CD4-positive, alpha-beta T cell treated with Interleukin-6 for 4 hours (primary cell): ENCODE measurements at regions not wholly inside any gene's neighbourhood (a gene's known extent, or its start where the extent isn't known, plus 50 kb on each side); places are given as distances from the start of the nearest gene placed in this dataset.
"Not testable (repeated sequence)": the region's sequence is repeated elsewhere in the genome, so short reads cannot be mapped to it uniquely, and the experiment has no call there.

Experiments used
- DNase-seq: peaks from one replicate; pipeline ENCODE4 v3.0.0-alpha.2; 2020; ENCODE audit warnings: mixed read lengths

GRCh38 chr2:89026296-89026695 is 334.8 kb downstream of the RPIA start:
- not testable (repeated sequence) for DNase-seq

GRCh38 chr2:89027115-89027514 is 335.6 kb downstream of the RPIA start:
- not testable (repeated sequence) for DNase-seq

DNA sequence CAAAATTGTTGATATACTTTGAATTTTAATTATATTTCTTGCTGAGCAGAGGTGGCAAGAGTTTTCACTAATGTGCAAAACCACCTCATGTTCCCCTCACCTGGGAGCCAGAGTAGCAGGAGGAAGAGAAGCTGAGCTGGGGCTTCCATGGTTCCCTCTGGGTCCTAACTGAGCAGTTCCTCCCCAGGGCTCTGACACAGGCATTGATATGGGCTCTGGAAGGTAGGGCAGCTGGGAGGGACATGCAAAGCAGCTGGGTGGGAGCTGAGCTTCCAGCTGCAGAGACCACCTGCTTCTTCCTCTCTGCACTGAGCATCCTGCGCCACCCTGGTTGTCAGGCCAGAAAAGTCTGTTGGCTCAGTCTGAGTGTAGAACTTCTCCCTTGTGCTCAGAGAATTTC is 336.1 kb downstream of the RPIA start:
- DNase-seq, result not testable (repeated sequence)

- not testable (repeated sequence) for DNase-seq
Measured at GRCh38 chr2:89029257-89029656, 337.8 kb downstream of the RPIA start.

- not testable (repeated sequence) for DNase-seq
Measured at GRCh38 chr2:89048138-89049066, 356.9 kb downstream of the RPIA start.

GRCh38 chr2:89058616-89059015 is 367.1 kb downstream of the RPIA start:
- not testable (repeated sequence) for DNase-seq

DNA sequence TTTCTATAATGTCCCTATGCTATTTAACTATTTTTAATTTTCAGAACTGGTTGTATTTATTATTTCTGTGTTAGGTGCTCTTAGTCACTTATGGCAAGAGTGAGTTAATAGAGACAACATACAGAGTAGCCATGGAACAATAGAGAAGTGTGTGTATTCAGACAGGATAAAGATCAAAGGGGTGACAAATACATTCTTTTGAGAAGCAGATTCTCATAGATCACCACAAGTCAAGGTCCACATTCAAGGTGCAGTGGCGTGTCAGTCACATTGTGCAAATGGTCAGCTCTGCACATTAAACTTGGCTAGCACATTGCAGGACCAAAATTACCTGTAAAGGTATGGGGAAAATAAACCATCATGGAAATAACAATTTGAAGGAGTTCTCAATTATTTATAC is 369.7 kb downstream of the RPIA start:
- DNase-seq, result not testable (repeated sequence)

DNA sequence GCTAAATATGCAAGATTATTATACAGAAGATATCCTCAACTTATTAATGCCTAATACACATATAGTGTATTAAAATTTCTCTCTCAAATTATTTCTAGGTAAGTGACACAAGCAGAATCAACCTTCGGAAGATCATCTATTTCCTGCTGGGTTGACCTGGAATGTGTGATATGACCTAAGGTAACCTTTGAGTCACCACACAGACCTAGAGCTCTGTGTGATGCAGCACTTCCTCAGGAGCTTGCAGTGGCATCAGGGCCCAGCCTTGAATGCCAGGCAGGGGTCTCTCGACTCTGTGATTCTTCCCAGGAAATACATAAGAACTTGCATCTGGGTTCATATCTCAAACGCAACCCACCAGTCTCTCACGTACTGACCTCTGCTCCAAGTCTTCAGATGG is 385.3 kb downstream of the RPIA start:
- not testable (repeated sequence) for DNase-seq

- not testable (repeated sequence) for DNase-seq
Measured at GRCh38 chr2:89092911-89093310, 401.4 kb downstream of the RPIA start.

DNA sequence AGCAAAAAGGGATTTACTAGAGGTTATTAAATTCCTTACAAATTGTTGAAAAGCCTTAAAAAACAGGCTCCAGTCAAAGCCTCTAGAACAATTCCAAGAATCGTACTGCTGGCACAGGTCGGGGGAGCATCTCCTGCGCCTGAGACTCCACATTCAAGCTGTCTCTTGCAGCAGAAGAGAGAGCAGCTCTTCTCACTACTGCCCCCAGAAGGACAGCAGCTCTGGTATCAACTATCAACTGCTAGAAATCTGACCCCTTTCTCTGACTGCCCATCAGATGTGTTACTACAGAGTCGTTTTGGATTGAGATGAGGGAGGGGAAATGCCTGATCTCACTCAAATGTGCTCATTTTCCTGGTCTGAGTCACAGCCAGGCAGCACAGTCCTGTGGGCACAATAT is 403.6 kb downstream of the RPIA start:
- not testable (repeated sequence) for DNase-seq

DNA sequence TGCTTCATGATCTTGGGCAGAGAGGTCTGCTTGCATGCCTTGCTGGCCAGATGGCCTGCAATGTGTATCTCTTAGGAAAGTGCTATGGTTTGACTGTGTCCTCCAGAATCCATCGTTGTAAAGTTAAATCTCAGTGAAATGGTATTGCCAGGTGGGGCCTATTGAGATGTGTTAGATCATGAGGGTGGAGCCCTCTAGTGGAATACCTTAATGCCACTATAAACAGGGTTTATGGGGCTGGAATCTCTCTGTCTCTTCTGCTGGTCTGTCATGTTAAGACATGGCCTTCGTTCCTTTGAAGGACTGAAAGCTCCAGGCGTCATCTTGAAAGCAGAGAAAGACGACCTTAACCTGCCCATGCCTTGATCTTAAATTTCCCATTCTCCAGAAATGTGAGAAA is 411.1 kb downstream of the RPIA start:
- not testable (repeated sequence) for DNase-seq

DNA sequence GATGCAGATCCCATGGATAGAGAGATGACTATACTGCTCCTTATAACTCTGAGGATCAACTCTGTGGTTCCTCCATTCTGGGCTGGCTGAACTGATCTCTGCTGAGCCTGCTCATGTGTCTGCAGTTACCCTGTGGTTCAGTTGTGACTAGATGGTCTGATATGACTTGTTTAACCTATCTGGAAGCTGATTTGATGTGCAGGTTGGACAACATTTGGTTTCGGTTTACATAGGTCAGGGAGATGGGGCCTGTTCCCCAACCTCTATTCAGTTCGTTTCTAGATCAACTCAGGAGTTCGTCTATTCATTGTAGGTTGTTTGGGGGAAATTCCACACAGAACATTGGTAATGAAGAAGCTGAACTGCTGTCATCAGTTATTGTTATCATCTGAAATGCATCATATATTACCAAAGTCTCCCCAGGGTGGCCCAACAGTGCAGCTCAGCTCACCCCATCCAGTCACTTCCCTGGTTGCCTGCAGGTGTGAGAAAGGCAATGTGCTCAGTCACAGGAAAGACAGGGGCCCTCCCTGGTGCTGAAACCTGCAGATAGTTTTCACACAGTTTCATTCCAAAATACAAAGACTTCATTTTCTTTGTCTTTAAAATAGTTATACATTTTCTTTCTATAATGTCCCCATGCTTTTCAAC is 415.0 kb downstream of the RPIA start:
- not testable (repeated sequence) for DNase-seq

- not testable (repeated sequence) for DNase-seq
Measured at GRCh38 chr2:89112434-89112833, 421.0 kb downstream of the RPIA start.

- not testable (repeated sequence) for DNase-seq
Measured at GRCh38 chr2:89113286-89113685, 421.8 kb downstream of the RPIA start.

DNA sequence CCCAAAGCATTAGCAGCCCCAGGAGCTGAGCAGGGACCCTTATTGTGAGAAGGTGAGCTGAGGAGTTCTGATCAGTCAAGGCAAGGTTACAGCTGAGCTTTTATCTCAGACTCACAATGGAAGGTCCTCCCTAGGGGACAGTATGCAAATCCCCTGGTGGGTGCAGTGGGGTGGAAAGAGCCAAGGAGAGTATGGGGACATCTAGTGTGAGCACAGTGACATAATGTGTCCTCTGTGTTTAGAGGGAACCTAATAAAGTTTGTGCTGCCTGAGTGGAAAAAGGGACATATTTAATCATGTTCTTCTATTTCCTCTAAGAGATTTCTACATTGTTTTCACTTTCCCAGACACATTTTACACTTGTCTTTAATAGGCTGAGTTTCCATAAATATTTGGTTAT is 438.0 kb downstream of the RPIA start:
- DNase-seq, result not testable (repeated sequence)

- not testable (repeated sequence) for DNase-seq
Measured at GRCh38 chr2:89130665-89131308, 439.3 kb downstream of the RPIA start.

DNA sequence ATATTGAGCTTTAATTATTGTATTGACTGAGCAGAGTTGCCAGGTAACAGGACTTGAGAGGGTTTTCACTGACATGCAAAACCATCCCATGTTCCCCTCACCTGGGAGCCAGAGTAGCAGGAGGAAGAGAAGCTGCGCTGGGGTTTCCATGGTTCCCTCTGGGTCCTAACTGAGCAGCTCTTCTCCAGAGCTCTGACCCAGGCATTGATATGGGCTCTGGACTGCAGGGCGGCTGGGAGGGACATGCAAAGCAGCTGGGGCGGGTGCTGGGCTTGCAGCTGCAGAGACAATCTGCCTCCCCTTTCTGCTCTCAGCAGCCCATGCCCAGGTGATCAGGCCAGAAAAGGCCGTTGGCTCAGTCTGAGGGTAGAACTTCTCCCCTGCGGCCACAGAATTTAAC is 451.5 kb downstream of the RPIA start:
- not testable (repeated sequence) for DNase-seq

DNA sequence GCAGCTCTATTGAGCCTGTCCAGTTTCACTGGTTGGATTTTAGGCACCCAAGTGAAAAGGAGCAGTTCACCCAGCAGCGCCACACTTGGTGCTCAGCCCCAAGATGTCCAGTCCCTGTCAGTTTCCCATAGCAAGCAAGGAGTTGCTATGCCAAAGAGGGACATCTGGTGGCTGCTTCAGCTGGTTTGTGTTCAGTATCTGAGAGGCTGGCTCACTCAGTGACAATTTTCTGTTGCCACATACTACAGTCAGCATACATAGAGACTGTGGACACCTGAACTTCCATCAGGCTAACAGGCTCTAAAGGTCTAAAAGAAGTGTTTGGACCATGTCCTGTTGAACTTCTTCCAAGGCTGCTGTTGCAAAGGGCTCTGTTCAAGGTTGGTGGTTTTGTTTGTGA is 453.9 kb downstream of the RPIA start:
- not testable (repeated sequence) for DNase-seq

DNA sequence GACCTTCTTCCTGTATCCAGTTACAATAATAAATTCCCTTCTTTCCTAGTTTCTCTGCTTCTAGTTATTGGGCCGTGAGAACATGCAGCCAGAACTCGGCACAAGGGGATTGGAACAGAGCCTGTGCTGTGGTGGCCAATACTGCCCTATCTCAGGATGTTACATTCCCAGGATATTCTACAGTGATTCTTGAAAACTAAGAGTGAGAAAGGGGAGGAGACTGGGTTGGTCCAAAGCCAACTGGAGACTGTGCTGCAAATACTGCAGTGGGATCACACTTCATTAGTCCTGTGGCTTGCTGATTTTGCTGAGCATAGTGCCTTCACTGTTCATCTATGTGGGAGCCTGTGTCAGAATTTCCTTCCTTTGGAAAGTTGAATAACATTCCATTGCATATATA is 456.8 kb downstream of the RPIA start:
- DNase-seq, result not testable (repeated sequence)

DNA sequence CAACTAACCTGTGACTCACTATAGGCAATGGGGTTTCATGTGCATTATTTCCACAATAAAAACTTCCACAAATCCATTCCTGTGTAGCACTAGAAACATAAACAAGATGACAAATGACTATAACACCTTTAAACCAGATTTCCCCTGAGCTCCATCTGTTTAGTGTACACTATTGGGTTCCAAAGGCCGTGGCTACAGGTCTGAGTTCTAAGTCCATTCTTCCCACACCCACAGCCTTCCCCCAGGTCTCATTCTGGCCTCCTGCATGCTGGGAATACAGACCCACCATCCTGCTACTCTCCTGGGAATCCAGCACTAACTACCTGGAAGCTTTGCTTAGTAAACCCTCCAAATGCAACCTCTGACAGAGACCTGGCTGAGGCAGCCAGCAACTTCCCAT is 460.2 kb downstream of the RPIA start:
- not testable (repeated sequence) for DNase-seq

DNA sequence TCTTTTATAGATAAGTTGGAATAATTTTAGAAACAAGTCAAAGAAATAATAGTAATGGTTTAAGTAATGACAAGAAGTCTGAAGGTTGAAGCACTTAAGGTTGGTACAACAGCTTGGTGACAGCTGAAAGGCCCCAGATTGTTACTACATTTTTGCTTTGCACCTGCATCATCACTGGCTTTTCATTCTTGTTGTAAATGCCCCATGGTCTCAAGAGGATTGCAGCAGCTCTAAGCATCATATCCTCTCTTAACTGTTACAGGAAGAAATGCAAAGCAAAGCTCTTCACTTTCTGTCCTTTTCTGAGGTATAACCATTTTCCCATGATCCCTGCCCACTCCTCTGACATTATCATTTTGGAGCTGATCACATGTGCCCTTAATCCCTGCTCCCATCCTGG is 461.0 kb downstream of the RPIA start:
- not testable (repeated sequence) for DNase-seq

DNA sequence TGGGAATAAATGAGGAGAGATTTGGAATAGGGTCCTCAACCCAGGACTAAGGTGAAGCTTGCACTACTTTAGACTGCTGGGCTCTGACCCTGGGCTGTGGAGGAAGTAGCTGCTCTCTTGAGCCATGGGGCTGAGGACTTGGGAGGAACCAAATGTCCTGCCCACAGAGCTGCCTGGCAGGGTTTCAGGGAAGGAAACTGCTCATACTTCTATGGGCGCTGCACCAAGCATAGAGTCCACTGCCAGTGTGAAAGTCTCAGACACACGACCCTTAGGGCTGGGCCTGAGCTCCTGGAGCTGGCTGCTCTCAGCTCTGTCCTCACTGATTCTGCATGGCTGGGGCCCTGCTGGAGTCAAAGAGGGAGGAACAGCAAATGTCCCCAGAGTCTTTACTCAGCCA is 461.7 kb downstream of the RPIA start:
- not testable (repeated sequence) for DNase-seq

- DNase-seq, result not testable (repeated sequence)
Measured at GRCh38 chr2:89154247-89154682, 462.8 kb downstream of the RPIA start.
